B cell (primary cell): ENCODE measurements at regions not wholly inside any gene's neighbourhood (a gene's known extent, or its start where the extent isn't known, plus 50 kb on each side); places are given as distances from the start of the nearest gene placed in this dataset.

Experiments
- ATAC-seq: fragments of 200-7000 bp; cut with Tn5 transposase; one replicate; pipeline ENCODE4 v1.10.0; 2021; ENCODE audit warnings: low read depth, mild to moderate bottlenecking, moderate number of reproducible peaks, moderate library complexity
- CTCF ChIA-PET: fragments of 350-600 bp; sonication (Branson Sonifier 250); formaldehyde crosslinking; loops from one replicate; lab custom pipeline; 2021; ENCODE audit warnings: antibody characterized with exemption, inconsistent platforms; lab: Charles Lee
- POLR2A ChIA-PET: fragments of 350-600 bp; sonication (Branson Sonifier 250); formaldehyde crosslinking; loops from one replicate; lab custom pipeline; 2021; ENCODE audit warnings: antibody characterized with exemption; lab: Charles Lee
- DNase-seq: peaks from one replicate; pipeline ENCODE4 v3.0.0; 2013
- H2AFZ ChIP-seq: 2 replicates; pipeline ENCODE4 v1.6.1; 2012; ENCODE audit warnings: mild to moderate bottlenecking, low read depth, low read length; ENCODE audit not compliant: insufficient read depth, poor library complexity, severe bottlenecking
- H3K27ac ChIP-seq, 2 donors: 1 replicate in 1 of 2; 2 replicates in 1 of 2; pipeline ENCODE4 v1.5.1; 2012 to 2013; ENCODE audit warnings: low read length in 2 of 2, mild to moderate bottlenecking in 2 of 2, moderate library complexity in 1 of 2
- H3K27me3 ChIP-seq, 4 experiments: fragments of 200-600 bp in 1 of 4; sonication (generic) in 1 of 4; replicated peaks in 1 of 4; 1 replicate in 2 of 4; 2 replicates in 2 of 4; pipeline versions ENCODE4 v1.6.1 to v1.7.0; 2013 to 2016; ENCODE audit warnings: low read length in 3 of 4, mild to moderate bottlenecking in 2 of 4, mixed read lengths in 1 of 4, moderate library complexity in 1 of 4; ENCODE audit not compliant: insufficient read depth in 4 of 4, control insufficient read depth in 3 of 4; ENCODE audit errors: control extremely low read depth in 1 of 4
- H3K36me3 ChIP-seq, 2 experiments: replicated peaks in 1 of 2; 1 replicate in 1 of 2; 2 replicates in 1 of 2; pipeline versions ENCODE4 v1.6.1 to v1.7.1; 2013; ENCODE audit warnings: low read length in 1 of 2; ENCODE audit not compliant: insufficient read depth in 2 of 2, control insufficient read depth in 1 of 2; ENCODE audit errors: control extremely low read depth in 1 of 2, extremely low read depth in 1 of 2
- H3K4me1 ChIP-seq, 2 donors: fragments of 200-600 bp in 1 of 2; sonication (generic) in 1 of 2; 1 replicate in 1 of 2; 2 replicates in 1 of 2; pipeline versions ENCODE4 v1.5.1 to v1.6.1; 2013 to 2017; ENCODE audit warnings: low read length in 2 of 2; ENCODE audit not compliant: control insufficient read depth in 2 of 2, insufficient read depth in 2 of 2
- H3K4me2 ChIP-seq: replicated peaks from 2 replicates; pipeline ENCODE3; 2012; ENCODE audit warnings: mild to moderate bottlenecking, low read depth, low read length; ENCODE audit not compliant: poor library complexity, severe bottlenecking
- H3K4me3 ChIP-seq, 5 experiments: fragments of 200-600 bp in 1 of 5; sonication (generic) in 1 of 5; 1 replicate in 3 of 5; 2 replicates in 2 of 5; pipeline versions ENCODE4 v1.5.1 to v1.7.0; 2011 to 2016; ENCODE audit warnings: low read length in 4 of 5, mild to moderate bottlenecking in 4 of 5, low read depth in 2 of 5, control low read depth in 1 of 5, moderate library complexity in 1 of 5; ENCODE audit not compliant: insufficient read depth in 1 of 5; ENCODE audit errors: control extremely low read depth in 1 of 5, extremely low read depth in 1 of 5
- H3K79me2 ChIP-seq: fragments of 200-600 bp; sonication (generic); one replicate; pipeline ENCODE4 v1.6.0; 2016; ENCODE audit warnings: low read length; ENCODE audit not compliant: control insufficient read depth, insufficient read depth
- H3K9ac ChIP-seq: fragments of 200-600 bp; sonication (generic); 2 replicates; pipeline ENCODE4 v1.6.1; 2017; ENCODE audit warnings: mild to moderate bottlenecking, low read length, moderate library complexity
- H3K9me3 ChIP-seq, 3 donors: one replicate each; pipeline versions ENCODE4 v1.6.1 to v1.7.1; 2013; ENCODE audit warnings: low read length in 2 of 3; ENCODE audit not compliant: control insufficient read depth in 2 of 3, insufficient read depth in 1 of 3; ENCODE audit errors: control extremely low read depth in 1 of 3
- H4K20me1 ChIP-seq: 2 replicates; pipeline ENCODE4 v1.6.0; 2012; ENCODE audit warnings: mild to moderate bottlenecking, low read length; ENCODE audit not compliant: insufficient read depth, control insufficient read depth, poor library complexity, severe bottlenecking
- H3K27ac Mint-ChIP-seq: one replicate; pipeline ENCODE4 v1.8.0; 2021; ENCODE audit warnings: mixed read lengths
- H3K27me3 Mint-ChIP-seq: one replicate; pipeline ENCODE4 v1.8.0; 2021; ENCODE audit warnings: mixed read lengths
- H3K4me1 Mint-ChIP-seq: one replicate; pipeline ENCODE4 v1.8.0; 2021; ENCODE audit warnings: mixed read lengths
- H3K4me3 Mint-ChIP-seq: one replicate; pipeline ENCODE4 v1.8.0; 2021; ENCODE audit warnings: mixed read lengths
- H3K9me3 Mint-ChIP-seq: one replicate; pipeline ENCODE4 v1.8.0; 2022; ENCODE audit warnings: mixed read lengths; ENCODE audit not compliant: insufficient read depth
- EZH2 ChIP-seq: IDR thresholded peaks from 2 replicates; pipeline ENCODE4 v1.6.1; 2012; ENCODE audit warnings: borderline replicate concordance, low read depth, mild to moderate bottlenecking, moderate library complexity, low read length; ENCODE audit not compliant: insufficient read depth, poor library complexity, severe bottlenecking
- WGBS: methylation state at CpG from one replicate; pipeline ENCODE4 v1.1.5; 2013; ENCODE audit warnings: missing lambda C conversion rate; ENCODE audit not compliant: insufficient coverage; 5-methylcytosine and 5-hydroxymethylcytosine counted together
- intact Hi-C: fragments of 100-400 bp; cut with micrococcal nuclease; formaldehyde crosslinking; loops from one replicate; pipeline ENCODE4 v1.10.0; 2022
- TF ChIP-seq, protein P1 (sequence below): fragments of 200-600 bp; IDR thresholded peaks from one replicate; pipeline ENCODE4 v1.8.0; 2022; ENCODE audit warnings: antibody characterized with exemption, mild to moderate bottlenecking

DNA sequence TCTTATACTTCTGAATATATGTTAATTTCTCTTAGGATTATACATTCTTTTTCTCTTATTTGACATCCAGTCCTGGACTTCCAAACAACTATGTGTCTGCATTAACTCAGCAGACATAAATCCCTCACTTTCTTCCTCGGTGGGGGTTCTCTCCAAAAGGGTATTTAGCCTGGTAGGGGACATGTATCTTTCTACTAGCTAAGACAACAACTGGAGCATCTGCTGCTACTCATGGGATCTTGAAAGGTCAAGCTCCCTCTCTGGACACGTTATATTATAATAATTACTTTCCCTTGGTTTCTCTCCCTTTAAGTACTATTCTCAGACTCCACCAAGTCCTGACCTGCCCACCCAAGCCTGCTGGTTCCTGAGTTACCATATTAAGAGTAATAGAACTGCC is 983.7 kb upstream of the FLRT2 start:
- TF ChIP-seq, protein P1, sequence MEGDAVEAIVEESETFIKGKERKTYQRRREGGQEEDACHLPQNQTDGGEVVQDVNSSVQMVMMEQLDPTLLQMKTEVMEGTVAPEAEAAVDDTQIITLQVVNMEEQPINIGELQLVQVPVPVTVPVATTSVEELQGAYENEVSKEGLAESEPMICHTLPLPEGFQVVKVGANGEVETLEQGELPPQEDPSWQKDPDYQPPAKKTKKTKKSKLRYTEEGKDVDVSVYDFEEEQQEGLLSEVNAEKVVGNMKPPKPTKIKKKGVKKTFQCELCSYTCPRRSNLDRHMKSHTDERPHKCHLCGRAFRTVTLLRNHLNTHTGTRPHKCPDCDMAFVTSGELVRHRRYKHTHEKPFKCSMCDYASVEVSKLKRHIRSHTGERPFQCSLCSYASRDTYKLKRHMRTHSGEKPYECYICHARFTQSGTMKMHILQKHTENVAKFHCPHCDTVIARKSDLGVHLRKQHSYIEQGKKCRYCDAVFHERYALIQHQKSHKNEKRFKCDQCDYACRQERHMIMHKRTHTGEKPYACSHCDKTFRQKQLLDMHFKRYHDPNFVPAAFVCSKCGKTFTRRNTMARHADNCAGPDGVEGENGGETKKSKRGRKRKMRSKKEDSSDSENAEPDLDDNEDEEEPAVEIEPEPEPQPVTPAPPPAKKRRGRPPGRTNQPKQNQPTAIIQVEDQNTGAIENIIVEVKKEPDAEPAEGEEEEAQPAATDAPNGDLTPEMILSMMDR: no peak
- no peak for TF ChIP-seq EZH2
- H3K4me1 ChIP-seq: no peaks in the 10 kb centered on the region

DNA sequence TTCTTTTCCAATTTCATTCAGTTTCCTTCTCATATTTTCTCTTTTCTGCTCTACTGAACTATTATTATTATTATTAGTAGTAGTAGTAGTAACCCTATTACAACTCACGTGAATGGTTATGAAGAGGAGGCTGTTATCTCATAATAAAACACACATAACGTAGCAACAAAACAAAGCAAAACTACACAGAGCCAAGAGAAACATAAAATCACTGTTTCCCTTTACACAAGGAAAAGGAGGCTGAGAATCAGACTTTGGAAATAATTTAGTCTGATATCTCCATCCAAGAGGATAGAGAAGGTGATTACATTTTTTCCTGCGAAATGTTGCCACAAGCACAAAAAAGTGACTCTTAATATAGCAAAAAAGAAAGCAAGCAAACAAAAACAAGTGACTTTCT is 975.8 kb upstream of the FLRT2 start:
- intact Hi-C loops: no loop called here
- no peaks in the 10 kb centered on the region for H3K36me3 ChIP-seq
- H3K4me2 ChIP-seq: no peak overlapping the region
- H3K9ac ChIP-seq: no peak overlapping the region
- no peak overlapping the region for H2AFZ ChIP-seq
- TF ChIP-seq, protein P1: no peak
- TF ChIP-seq EZH2: no peak
- no peaks in the 10 kb centered on the region for H3K27me3 ChIP-seq
- H3K9me3 ChIP-seq: peaks cover 0 to 4% (median 2%) of the 10 kb centered on the region in 3 donors
- no peak overlapping the region for H3K4me3 ChIP-seq
- no peaks in the 10 kb centered on the region for H4K20me1 ChIP-seq
- Mint-ChIP-seq H3K4me3 (no peak overlapping the region), H3K9me3 (peaks cover 2% of the 10 kb centered on the region), H3K27me3 (no peaks in the 10 kb centered on the region), H3K4me1 (no peaks in the 10 kb centered on the region), H3K27ac (no peak overlapping the region)
- H3K27ac ChIP-seq: no peak overlapping the region
- ChIA-PET POLR2A (no interaction called here), CTCF (interaction anchor here (0.7 kb wide), 1 partner anchor 32 kb away, joined by 3 read pairs; no protein-coding TSS in a partner anchor)
- H3K79me2 ChIP-seq: no peaks in the 10 kb centered on the region
- no CpG with 5 or more reads among the region's 3 CpGs for WGBS
- H3K4me1 ChIP-seq: no peaks in the 10 kb centered on the region
- no peak for DNase-seq
- no peak for ATAC-seq

More for the DNA sequence above, 983.7 kb upstream of the FLRT2 start:
- Histone ChIP-seq H3K79me2 (no peaks in the 10 kb centered on the region), H2AFZ (no peak overlapping the region), H3K4me2 (no peak overlapping the region), H3K27me3 (no peaks in the 10 kb centered on the region), H3K9ac (no peak overlapping the region), H3K9me3 (peaks cover 0 to 2% (median 0%) of the 10 kb centered on the region in 3 donors), H3K4me3 (no peak overlapping the region), H4K20me1 (no peaks in the 10 kb centered on the region), H3K27ac (no peak overlapping the region), H3K36me3 (no peaks in the 10 kb centered on the region)
- ATAC-seq: no peak
- ChIA-PET CTCF (no interaction called here), POLR2A (no interaction called here)
- intact Hi-C loops: no loop called here
- no peaks in the 10 kb centered on the region for H3K27me3 Mint-ChIP-seq
- H3K4me1 Mint-ChIP-seq: no peaks in the 10 kb centered on the region
- H3K9me3 Mint-ChIP-seq: peaks cover 3% of the 10 kb centered on the region
- no peak overlapping the region for H3K27ac Mint-ChIP-seq
- 83% methylated on average over 1 of the region's 2 CpGs for whole genome bisulfite sequencing
- DNase-seq: no peak
- no peak overlapping the region for H3K4me3 Mint-ChIP-seq
